AML-193 (cell line): ENCODE measurements at regions not wholly inside any gene's neighbourhood (a gene's known extent, or its start where the extent isn't known, plus 50 kb on each side); places are given as distances from the start of the nearest gene placed in this dataset.

Source experiments
- DNase-seq, 2 experiments: peaks; one replicate each; lab custom pipeline; 2025; lab: John Stamatoyannopoulos, UW

DNA sequence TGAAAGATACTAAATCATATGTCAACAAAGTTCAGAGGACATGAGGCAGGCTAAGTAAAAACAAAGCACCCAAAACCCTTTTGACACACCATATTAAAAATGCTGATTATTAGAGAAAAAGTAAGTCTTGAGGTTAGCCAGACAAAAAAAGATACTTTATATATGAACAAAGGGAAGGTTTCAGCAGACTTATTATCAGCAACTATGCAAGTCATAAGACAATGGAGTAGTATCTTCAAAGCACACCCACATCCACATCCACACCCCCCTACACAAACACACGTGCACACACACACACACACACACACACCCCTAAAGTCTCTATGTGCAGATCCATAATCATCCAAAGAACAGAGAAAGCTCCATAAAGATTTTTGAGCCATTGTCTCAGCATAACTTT, 1373.9 kb upstream of the CELF2 start:
- no peak for DNase-seq

DNA sequence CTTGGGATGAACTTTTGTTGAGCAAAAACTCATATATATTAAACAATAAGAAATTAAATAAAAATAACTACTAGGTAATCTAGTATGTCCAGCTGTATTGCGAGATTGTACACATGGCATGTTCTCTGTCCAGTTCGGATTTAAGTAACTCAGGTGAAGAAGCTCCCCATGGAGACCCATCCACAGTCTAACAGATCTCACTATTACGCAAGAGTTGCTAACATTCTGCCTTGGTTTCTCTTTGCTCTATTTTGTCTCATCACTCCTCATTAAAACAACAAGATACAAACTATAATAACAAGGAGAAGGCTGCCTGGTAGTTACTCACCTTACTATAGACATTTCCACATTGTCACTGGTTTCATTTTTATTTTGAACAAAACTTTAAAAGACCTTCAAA, 1372.3 kb upstream of the CELF2 start:
- no peak for DNase-seq

DNA sequence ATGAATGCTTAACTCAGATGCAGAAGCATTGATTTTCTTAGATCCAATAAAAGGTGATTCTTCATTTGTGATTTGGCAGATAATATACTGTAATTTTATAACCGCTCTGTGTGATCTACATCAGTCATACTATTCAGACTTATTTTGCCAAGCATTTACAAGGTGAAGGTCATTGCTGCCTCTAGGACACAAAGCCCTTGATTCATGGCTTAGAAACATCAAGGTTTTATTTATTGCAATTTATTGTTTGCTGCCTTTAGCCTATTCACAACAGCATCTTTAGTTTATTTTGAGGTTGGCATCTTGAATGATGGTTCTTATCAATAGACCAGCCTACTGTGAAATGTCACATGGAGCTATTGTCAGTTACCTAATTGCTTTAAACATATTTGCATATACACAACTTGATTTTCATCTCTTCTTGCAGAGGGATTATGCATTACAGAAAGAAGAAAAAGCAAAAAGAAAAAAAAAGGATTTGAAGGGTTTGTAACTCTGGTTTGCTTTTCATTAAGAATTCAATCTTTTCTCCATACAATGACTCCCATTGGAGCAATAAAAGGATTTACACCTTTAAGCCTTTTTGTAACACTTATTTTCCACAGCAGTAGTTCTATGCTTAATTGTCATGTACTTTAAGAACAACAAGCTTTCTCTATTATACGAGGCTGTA, 1371.6 kb upstream of the CELF2 start:
- DNase-seq, result no peak

DNA sequence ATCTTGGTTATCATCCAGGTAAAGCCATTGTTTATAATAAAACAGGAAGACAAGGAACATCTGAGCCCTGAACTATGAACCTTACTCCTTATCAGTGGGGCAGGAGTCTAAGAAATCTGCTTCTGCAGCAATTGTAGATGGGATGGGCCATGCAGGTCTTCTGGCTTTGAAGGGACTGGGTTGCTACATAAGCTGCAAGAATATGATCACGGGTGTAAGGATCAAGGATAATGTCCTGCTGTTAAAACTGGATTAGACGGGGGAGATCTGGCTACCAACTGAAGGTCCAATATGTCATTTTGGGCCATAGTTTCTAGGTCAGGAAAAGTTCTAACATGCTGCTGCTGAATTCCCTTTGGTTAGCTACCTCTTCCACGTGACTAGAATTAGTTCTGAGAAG, 1363.4 kb upstream of the CELF2 start:
- DNase-seq, result no peak

DNA sequence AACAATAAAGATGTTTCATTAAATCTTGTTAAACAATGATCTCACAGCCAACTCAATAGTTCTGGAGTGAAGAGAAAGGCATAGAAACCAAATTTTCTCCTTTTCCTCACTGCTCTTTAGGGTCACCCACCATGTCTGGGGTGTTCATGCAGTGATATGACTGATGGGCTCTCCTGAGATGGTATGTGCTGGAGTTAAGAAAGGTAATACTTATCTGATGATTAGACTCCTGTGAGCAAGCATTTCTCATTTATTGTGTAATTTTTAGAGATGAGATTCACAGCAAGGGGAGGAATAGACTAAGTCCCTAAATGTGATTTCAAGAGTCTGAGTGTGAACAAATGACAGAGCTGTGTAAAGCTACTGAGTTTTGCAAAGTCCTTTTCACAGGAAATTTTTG, 1361.3 kb upstream of the CELF2 start:
- DNase-seq, result no peak

DNA sequence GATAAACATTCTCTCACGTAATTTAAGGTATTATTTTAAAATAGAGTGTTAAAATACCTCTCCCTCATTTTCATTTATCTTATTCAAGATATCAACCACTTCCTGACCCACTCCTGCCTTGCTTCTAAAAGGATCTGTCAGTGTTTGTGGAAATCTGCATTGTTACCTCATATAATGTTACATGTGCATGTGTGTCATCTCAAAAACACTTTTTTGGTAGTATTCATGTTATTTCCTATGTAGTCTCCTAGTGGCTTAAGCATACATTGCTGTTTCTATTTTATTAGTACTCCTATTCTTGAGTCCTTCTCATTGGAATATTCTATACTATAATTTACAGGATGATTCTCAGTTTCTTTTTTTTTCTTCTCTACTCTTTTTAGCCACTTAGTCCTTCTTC, 1360.7 kb upstream of the CELF2 start:
- no peak for DNase-seq

DNA sequence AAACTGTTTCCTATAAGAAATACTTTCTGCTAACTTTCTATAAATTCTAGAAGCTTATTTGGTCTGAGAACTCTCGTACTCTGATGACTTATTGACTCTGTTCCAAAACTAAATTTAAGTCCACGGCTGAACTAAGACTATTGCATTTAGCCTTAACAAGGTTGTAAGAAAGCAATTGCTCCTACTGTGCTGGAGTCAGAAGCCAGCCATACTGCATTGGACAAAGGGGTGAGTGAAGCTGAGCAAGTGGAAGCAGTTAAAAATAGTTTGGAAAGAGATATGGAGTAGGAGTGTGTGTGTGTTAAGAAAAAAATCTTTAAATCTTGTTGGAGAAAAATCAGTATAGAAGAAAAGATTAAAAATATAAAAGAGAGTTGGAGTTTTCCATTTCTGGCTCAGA, 1360.1 kb upstream of the CELF2 start:
- DNase-seq, result no peak

DNA sequence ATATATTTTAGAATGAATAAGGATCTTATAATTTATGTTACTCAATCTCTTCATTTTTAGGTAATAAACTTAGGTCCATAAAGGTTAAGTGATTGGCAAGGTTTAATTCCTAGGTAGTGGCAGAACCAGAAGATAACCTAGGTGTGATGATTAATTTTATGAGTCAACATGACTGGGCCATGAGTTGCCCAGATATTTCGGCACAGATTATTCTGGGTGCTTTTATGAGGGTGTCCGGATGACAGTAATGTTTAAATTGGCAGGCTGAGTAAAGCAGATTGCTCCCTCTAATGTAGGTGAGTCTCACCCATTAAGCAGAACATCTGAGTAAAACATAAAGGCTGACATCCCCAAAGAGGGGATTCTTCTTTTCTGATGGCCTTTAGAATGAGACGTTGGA, 1349.3 kb upstream of the CELF2 start:
- DNase-seq, result no peak

DNA sequence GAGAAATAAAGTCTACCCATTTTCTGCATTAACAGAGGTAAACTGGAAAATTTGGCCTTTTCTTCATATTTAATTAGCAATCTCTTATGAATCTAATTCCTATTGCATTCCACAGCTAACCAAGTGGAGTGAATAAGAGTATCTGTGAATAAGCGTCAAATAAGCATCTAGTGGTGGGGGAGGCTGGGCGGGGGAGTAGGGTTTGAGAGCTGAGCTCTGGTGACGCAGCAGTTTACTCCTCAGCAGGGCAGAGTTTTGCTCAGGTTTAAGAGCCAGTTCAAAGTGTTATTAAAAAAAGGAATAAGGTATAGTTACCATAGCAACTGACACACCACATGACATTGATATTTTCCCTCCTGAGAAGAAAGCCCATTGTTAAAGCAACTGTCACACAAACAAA, 1346.8 kb upstream of the CELF2 start:
- no peak for DNase-seq

DNA sequence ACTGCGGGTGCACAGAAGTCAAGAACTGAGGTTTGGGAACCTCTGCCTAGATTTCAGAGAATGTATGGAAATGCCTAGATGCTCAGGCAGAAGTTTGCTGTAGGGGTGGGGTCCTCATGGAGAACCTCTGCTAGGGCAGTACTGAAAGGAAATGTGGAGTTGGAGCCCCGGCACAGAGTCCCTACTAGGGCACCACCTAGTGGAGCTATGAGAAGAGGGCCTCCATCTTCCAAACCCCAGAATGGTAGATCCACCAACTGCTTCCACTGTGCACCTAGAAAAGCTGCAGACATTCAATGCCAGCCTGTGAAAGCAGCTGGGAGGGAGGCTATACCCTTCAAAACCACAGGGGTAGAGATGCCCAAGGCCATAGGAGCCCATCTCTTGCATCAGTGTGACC, 1336.0 kb upstream of the CELF2 start:
- DNase-seq, result peak; percentile 2 to 15

DNA sequence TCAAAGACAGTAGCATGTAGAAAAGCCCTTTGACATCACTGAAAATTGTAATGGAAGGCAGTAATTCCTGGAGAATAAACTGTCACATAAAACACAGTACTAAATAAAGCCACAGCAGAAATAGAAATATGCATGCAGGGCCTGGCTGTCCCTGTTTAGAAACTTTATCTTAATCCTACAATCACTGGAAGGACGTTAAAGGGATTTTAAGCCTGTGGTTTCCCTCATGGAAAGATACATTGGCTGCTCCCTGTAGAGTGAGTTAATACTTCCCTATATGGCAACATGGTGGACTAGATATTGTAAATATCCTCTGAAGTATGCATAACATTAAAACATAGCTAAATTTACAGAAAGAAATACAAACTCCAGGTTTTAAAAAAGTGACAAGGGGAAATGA, 1334.9 kb upstream of the CELF2 start:
- DNase-seq, result no peak

DNA sequence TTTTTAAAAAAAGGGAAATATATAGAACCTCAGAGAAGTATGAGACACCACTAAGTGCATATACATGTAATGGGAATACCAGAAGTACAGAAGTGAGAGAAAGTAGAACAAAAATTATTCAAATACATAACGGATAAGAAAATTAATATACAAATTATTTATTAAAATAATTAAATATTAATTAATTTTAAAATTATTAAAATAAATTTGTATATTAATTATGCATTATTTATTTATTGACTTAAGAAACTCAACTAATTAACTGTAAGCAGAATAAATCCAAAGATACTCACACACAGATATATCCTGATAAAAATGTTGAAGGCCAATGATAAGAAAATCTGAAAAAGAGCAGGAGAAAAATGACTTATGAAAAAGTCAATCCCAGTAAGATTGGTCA, 1333.5 kb upstream of the CELF2 start:
- no peak for DNase-seq

DNA sequence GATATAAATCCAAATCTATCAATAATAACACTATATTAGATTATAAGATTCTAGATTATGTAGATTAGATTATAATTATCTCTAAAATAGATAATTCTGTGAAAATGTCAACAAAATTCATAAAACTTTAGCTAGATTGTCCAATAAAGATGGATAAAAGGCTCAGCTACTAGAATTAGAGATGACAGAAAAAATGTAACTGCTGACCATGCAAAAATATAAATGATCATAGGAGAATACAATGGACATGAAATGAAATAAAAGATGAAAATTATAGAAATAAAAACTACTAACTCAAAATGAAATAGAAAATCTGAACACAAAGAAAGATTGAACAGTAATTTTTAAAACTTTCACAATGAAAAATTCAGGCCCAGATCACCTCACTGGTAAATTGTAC, 1332.1 kb upstream of the CELF2 start:
- DNase-seq, result no peak

DNA sequence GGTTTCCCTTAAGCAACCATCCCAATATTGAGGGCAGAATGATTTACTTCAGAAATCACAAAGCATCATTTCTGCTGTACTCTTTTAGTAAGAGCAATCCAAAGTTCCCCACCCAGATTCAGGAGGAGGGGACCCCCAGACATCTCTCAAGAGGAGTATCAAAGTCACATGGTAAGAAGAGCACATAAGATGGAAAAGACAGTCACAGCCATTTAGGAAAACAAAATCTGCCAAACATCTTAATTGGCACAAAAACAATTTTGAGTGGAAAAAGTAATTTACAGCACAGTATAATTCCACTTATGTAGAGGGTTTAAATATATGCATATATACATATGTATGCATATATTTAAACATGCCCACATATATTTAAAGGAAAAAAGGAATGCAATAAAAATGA, 1329.0 kb upstream of the CELF2 start:
- no peak for DNase-seq

DNA sequence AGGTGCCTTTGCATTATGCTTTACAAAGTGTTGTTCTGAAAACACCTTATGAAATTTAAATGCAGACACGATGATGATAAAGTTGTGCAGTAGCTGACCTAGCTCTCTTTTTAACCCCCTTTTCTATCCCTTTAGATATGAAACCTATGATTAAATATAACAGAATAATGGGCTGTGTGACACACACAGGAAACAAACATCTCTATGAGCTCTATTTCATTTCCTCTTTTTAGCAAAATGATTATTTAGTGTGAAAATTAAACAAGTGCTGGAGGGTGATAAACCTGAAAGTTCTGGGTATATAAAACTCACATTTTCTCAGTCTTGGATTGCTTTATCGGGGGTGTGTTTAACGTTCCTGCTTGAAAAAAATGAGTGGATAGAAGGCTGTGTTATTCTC, 1310.5 kb upstream of the CELF2 start:
- DNase-seq, result no peak

DNA sequence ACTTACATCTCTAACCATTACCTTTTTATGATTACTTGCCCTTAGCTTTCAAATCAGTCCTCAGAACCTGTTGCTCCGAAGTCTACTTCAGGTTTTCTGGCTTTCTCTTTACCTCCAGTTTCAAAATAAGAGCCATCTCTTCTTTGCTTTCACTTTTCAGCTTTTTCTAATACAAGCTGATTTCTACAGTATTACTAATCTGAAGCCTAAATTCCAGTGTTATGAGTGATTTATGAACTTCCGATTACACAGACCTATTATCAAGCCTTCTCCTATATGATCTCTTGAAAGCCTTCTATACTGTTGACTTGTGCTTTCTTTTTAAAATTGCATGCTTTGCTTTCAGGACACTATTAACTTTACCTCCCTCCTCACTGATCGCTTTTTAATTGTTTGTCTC, 1307.8 kb upstream of the CELF2 start:
- DNase-seq, result no peak

DNA sequence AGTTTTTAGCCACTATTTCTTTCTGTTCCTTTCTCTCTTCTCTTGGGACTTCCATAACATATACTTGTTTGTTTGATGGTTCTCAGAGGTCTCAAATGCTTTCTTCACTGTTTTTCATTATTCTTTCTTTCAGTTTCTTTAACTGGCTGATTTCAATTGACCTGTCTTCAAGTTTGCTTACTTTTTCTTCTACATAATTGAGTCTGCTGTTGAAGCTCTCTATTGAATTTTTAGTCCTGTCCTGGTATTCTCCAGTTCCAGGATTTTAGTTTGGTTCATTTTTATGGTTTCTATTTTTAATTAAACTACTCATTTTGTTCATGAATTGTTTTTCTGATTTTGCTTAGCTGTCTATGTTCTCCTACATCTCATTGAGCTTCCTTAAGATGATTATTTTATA, 1305.3 kb upstream of the CELF2 start:
- no peak for DNase-seq

DNA sequence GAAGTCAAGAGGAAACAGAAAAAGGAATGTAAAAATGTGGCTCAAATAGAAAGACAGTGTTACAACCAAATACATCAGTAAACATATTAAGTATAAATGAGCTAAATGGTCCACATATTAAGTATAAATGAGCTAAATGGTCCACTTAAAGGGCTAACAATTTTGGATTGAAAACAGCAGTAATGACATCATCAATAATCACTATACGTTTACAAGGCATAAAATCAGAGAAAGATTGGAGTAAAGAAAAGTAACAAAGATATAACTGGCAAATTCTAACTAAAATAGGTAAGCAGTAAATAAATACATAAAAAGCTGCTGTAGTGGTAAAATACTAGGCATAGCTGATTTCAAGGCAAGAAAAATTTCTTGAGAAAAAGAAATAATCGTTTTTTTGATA, 1298.4 kb upstream of the CELF2 start:
- no peak for DNase-seq

DNA sequence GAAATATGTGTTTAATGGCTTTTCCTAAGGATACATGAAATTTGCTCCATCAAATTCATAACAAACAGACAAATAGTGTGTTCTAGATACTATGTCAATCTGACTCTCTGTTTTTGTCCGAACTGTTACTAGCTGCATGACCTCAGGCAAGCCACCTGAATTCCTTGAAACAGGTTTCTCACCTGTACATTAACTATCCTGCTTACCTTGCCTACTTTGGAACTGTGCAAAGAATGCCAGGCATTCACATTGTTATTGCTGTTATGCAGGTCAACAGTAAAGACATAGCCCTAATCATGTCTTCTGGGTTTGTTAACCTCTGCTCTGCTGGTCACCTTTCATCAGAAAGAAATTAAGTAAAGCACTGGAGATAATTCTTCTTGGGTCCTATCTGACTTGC, 1283.9 kb upstream of the CELF2 start:
- no peak for DNase-seq

DNA sequence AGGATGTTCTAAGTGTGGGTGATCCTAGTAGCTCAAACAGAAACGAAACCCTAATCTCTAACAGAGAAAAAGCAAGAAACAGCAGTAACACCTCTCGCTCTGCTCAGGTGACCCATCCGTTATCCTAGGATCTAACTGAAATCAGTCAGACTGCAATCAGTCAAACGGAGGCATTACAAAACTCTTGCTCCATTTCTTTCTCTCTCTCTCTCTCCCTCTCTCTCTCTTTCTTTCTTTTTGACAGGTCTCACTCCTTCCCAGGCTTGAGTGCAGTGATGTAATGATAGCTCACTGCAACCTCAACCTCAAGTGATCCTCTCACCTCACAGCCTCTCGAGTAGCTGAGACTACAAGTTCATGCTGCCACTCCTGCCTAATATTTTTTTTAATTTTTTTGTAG, 1283.5 kb upstream of the CELF2 start:
- DNase-seq, result no peak

DNA sequence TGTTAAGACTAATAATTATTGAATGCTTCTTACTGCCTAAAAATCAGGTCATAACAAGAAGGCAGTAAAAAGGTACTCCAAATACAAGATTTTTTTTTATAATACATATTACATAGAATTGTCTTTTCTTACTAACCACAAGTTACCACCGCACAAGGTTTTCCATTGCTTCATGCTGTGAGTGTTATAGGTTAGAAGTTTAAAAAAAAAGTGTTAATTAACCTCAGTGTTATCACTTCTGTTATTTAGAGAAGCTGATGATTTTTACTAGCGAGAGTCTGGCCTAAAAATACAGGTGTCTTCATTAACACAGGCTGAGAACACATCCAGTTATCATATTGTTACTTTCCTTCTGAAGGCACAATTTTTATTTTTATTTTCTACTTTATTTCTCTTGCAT, 1281.9 kb upstream of the CELF2 start:
- no peak for DNase-seq

DNA sequence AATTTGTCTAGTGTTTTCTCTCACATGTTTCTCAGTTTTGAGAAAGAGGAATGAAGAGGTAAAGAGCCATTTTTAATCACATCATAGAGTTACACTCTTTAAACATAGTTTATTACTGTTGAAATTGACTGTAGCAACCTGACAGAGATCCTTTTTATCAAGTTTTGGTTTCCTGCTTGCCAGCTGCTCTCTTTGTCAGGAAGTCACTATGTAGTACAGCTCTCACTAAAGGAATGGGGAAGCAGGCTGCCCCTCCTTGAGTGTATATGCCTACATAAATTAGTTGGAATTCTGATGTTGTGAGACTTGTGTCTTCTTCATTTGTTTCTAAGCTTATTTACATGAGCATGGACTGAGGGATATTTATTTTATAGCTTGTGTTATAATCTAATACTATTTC, 1274.0 kb upstream of the CELF2 start:
- DNase-seq, result no peak

DNA sequence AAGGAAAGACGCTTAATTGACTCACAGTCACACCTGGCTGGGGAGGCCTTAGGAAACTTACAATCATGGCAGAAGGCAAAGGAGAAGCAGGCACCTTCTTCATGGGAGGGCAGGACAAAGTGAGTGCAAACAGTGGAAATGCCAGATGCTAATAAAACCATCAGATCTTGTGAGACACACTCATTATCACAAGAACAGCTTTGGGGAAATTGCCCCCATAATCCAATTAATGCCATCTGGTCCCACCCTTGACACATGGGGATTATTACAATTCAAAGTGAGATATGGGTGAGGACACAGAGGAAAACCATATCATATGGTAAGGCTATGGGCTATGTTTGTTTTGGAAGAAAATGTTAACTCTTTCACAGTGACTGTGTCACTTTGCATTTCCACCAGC, 1272.5 kb upstream of the CELF2 start:
- no peak for DNase-seq

DNA sequence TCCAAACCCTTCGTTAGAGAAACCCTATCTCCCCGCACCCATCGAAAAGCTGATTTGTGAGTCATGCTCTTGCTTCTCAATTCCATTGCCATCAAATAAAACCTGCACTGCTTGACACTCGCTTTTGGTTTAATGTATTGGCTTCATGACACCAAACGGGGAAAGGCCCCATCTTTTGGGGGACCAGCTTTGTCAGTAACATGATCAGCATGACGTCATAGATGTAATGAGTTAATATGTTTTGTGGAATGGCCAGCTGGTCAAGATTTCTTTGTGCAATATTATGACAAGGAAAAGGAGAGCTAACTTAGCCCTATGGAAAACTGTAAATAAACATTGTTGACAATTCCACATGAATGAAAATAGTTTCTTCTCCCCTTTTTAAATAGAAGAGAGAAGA, 1260.5 kb upstream of the CELF2 start:
- no peak for DNase-seq

DNA sequence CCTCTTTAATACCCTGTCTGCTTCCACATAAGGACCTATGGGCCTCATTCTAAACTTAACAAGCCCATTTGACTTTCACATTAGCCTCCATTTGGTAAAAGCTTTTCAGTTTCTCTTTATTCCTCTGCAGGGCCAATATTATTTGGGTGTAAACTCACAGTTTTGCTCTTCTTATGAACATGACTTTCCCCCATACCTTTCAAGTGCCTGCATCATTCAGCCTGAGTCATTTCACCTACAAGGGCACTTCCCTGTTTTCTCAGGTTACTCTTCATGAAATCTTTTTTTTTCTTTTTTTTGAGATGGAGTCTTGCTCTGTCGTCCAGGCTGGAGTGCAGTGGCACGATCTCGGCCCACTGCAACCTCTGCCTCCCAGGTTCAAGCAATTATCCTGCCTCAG, 1258.1 kb upstream of the CELF2 start:
- DNase-seq, result no peak
